ENCODE measurements at regions not wholly inside any gene's neighbourhood (a gene's known extent, or its start where the extent isn't known, plus 50 kb on each side); places are given as distances from the start of the nearest gene placed in this dataset.

- H3K27me3 ChIP-seq: no peaks in the 10 kb centered on the region
- no peaks in the 10 kb centered on the region for H3K4me1 ChIP-seq
- 47 to 59% (median 55%) methylated on average over 2 of the region's 2 CpGs for WGBS, 5 donors
- intact Hi-C loops (cut with DNase I; ENCODE audit: low total_unique reads): no loop called here
- no peaks in the 10 kb centered on the region for H3K36me3 ChIP-seq
- TF ChIP-seq POLR2AphosphoS5 (IDR thresholded peaks at IDR 0.05): no peak
- TF ChIP-seq EP300 (IDR thresholded peaks at IDR 0.05): no peak
- TF ChIP-seq CTCF (IDR thresholded peaks at IDR 0.05): no peak
- TF ChIP-seq POLR2A (IDR thresholded peaks at IDR 0.05): no peak
- DNase-seq: no peak
- H3K9me3 ChIP-seq: no peaks in the 10 kb centered on the region
- no peak overlapping the region for H3K27ac ChIP-seq
- no peak overlapping the region for H3K4me3 ChIP-seq
Observed at GRCh38 chr4:163264934-163265333, 67.5 kb downstream of the NPY1R start.

GRCh38 chr4:163263606-163264005, 68.8 kb downstream of the NPY1R start:
- Histone ChIP-seq H3K27me3 (no peaks in the 10 kb centered on the region), H3K4me3 (no peak overlapping the region), H3K27ac (no peak overlapping the region), H3K9me3 (no peaks in the 10 kb centered on the region), H3K36me3 (no peaks in the 10 kb centered on the region), H3K4me1 (no peaks in the 10 kb centered on the region)
- intact Hi-C loops (cut with DNase I; ENCODE audit: low total_unique reads): no loop called here
- TF ChIP-seq POLR2A (IDR thresholded peaks at IDR 0.05) (no peak), POLR2AphosphoS5 (IDR thresholded peaks at IDR 0.05) (no peak), EP300 (IDR thresholded peaks at IDR 0.05) (no peak), CTCF (IDR thresholded peaks at IDR 0.05) (no peak)
- 23 to 38% (median 33%) methylated on average over 1 of the region's 1 CpG for WGBS, 5 donors
- DNase-seq: peak in 1 of 2 donors; percentile 7

GRCh38 chr4:163256680-163257343, 75.6 kb downstream of the NPY1R start:
- TF ChIP-seq CTCF (IDR thresholded peaks at IDR 0.05) (no peak), POLR2AphosphoS5 (IDR thresholded peaks at IDR 0.05) (no peak)
- Histone ChIP-seq H3K4me3 (no peak overlapping the region), H3K36me3 (no peaks in the 10 kb centered on the region), H3K27ac (no peak overlapping the region), H3K9me3 (no peaks in the 10 kb centered on the region), H3K4me1 (no peaks in the 10 kb centered on the region), H3K27me3 (no peaks in the 10 kb centered on the region)
- intact Hi-C loops (cut with DNase I; ENCODE audit: low total_unique reads): no loop called here
- DNase-seq: peak in 1 of 2 donors; percentile 3
- 66 to 75% (median 68%) methylated on average over 3 of the region's 3 CpGs for WGBS, 5 donors

- Histone ChIP-seq H3K27me3 (no peaks in the 10 kb centered on the region), H3K36me3 (no peaks in the 10 kb centered on the region), H3K27ac (no peak overlapping the region), H3K4me3 (no peak overlapping the region), H3K9me3 (no peaks in the 10 kb centered on the region), H3K4me1 (no peaks in the 10 kb centered on the region)
- intact Hi-C loops (cut with DNase I; ENCODE audit: low total_unique reads): no loop called here
- DNase-seq: no peak
- TF ChIP-seq CTCF (IDR thresholded peaks at IDR 0.05) (no peak), POLR2A (IDR thresholded peaks at IDR 0.05) (no peak), EP300 (IDR thresholded peaks at IDR 0.05) (no peak), POLR2AphosphoS5 (IDR thresholded peaks at IDR 0.05) (no peak)
- WGBS, 5 donors: 63 to 79% (median 65%) methylated on average over 2 of the region's 2 CpGs
Observed at GRCh38 chr4:163251204-163251603, 81.2 kb downstream of the NPY1R start.
